Kidney capillary endothelial cell (primary cell): ENCODE measurements at regions not wholly inside any gene's neighbourhood (a gene's known extent, or its start where the extent isn't known, plus 50 kb on each side); places are given as distances from the start of the nearest gene placed in this dataset.
"Not testable (repeated sequence)": the region's sequence is repeated elsewhere in the genome, so short reads cannot be mapped to it uniquely, and the experiment has no call there.

Experiments
- DNase-seq: peaks from one replicate; pipeline ENCODE4 v3.0.0-alpha.2; 2018; ENCODE audit warnings: low spot score

- DNase-seq: not testable (repeated sequence)
These were observed 185.8 kb upstream of the IGF1 start for GRCh38 chr12:102666176-102666575.

GRCh38 chr12:102659200-102659911, 179.0 kb upstream of the IGF1 start:
- no peak for DNase-seq

- DNase-seq: no peak
These were observed 173.0 kb upstream of the IGF1 start for GRCh38 chr12:102653406-102653805.

DNA sequence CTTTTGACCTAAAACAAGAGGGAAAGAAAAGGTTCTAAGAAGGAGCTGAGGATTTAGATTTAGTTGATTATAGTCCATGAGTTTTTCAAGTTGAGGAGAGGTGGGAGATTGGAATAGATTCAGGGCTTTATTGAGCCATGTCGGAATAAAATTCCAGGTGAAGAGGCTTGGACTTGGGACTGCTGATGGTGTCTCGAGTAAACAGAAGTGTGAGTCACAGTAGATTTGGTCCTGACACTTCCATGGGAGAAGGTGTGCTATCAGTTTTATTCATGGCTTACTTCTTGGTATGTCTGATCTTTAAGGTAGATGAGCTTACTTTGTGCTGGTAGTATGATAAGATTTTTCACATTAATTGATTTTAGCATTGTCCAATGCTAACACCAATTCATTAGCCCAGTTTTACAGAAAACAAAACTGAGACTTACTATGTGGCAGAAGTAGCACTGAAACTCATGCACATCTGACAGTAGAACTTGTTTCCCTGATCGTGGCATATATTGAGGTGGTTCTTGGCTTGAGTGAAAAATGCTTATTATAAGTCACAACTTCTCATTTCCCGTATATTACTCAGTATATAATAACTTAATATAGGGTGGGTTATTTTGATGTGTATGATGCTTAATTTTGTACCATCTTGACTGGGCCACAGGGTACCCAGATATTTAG, 172.4 kb upstream of the IGF1 start:
- DNase-seq: no peak

GRCh38 chr12:102645968-102646367, 165.6 kb upstream of the IGF1 start:
- DNase-seq: no peak

GRCh38 chr12:102643879-102644575, 163.7 kb upstream of the IGF1 start:
- no peak for DNase-seq

GRCh38 chr12:102642199-102642598, 161.8 kb upstream of the IGF1 start:
- no peak for DNase-seq

- not testable (repeated sequence) for DNase-seq
These were observed 160.3 kb upstream of the IGF1 start for GRCh38 chr12:102640658-102641057.

GRCh38 chr12:102638777-102639176, 158.4 kb upstream of the IGF1 start:
- DNase-seq: no peak

- no peak for DNase-seq
These were observed 153.7 kb upstream of the IGF1 start for GRCh38 chr12:102633981-102634605.

- DNase-seq: no peak
These were observed 150.9 kb upstream of the IGF1 start for GRCh38 chr12:102631274-102631673.

GRCh38 chr12:102629262-102629888, 149.0 kb upstream of the IGF1 start:
- no peak for DNase-seq

DNA sequence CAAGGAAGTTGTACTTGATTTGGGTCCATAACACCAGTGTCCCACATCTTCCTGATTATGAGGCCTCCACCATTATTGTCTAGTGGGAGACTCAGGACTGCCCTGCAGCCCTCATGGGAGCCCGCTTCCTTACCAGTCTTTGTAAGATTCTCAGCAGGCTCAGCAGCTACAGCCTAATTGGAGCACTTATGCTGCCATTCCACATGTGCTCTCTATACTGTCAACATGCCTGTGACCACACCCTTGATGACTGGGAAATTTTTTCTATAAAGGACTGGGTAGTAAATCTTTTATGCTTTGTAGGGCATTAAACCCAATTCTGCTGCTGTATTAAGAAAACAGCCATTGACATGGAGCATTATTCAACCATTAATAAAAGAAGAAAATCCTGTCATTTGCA, 145.5 kb upstream of the IGF1 start:
- DNase-seq: no peak

- no peak for DNase-seq
These were observed 142.3 kb upstream of the IGF1 start for GRCh38 chr12:102622618-102623017.

DNA sequence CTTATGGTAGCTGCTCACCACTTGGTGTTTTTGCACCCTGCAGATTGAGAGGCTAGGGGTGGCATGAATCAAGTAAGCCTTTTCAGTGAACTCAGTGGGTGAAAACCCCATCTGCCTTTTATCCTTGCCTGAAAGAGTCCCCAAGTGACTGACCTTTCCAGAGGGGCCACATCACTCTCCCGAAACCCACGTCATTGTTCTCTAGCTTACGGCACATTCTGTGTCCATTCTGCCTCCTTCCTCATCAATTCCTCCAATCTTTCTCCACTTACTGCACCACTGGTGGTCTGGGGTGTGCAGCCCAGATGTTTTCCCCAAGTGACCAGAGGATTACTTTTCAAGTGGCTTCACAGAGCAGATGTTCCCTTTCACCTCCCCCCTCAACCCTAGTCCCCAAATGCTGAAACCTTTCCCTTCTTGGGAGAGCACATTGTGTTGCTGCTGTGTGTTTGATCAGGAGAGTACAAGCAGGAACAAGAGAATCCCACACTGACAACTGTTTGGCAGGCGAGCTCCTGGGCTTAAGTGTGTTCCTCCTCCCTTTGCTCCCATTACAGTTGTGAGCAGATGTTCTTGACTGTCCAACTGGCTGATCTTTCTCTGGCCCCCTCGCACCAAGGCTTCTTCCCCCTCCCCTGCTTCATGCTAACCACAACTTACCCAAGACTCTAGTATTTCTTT, 138.0 kb upstream of the IGF1 start:
- DNase-seq: no peak

DNA sequence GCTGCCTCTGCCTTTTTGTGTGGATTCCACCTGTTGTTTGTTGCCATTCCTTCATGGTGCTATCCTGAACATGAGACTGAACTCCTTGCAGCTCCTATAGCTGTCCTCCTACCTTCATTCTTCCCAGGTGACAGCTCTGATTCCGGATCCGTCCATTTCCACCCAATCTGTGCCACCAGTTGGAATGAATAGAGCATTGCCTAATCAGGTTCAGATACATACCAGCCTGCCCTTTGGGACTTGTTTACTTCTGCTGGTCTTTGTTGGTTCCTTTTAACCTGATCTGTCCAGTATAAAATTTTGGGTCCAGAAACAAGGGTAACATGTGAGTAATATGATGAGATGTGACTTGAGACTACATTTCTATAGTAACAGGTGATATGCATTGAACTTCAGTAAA, 136.3 kb upstream of the IGF1 start:
- no peak for DNase-seq

- no peak for DNase-seq
These were observed 131.6 kb upstream of the IGF1 start for GRCh38 chr12:102611995-102612394.

GRCh38 chr12:102609996-102610395, 129.6 kb upstream of the IGF1 start:
- DNase-seq: no peak

DNA sequence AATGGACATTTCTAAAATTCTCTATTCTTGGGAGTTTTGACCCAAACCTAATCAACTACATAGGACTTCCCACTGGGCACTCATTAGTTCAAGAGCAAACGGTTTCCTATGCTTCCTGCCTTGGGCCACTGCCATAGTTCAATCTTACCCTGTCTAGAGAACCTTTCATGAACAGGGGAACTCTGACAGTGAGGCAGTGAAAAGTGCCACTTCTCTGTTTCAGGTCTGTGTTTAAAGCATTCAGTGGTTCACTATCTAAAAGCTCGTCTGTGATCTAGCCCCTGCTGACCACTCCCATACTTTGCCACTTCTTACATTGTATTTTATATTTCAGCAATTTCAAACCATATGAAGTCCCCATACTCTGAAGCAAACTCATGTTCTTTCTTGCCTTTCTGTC, 122.7 kb upstream of the IGF1 start:
- no peak for DNase-seq

GRCh38 chr12:102602521-102602920, 122.2 kb upstream of the IGF1 start:
- DNase-seq: no peak

- DNase-seq: no peak
These were observed 121.3 kb upstream of the IGF1 start for GRCh38 chr12:102601621-102602020.

- no peak for DNase-seq
These were observed 116.3 kb upstream of the IGF1 start for GRCh38 chr12:102596687-102597086.
